HEK293T (cell line): ENCODE measurements at regions not wholly inside any gene's neighbourhood (a gene's known extent, or its start where the extent isn't known, plus 50 kb on each side); places are given as distances from the start of the nearest gene placed in this dataset.
A peak's percentile ranks its signal among the peaks of the same experiment; 100 is the strongest.

ENCODE experiments used
- CTCF ChIA-PET: fragments of 350-600 bp; formaldehyde crosslinking; extraction: SDS; loops from one replicate; lab custom pipeline; 2021; ENCODE audit warnings: antibody characterized with exemption, inconsistent platforms; lab: Yijun Ruan, JAX
- POLR2A ChIA-PET: fragments of 350-600 bp; formaldehyde crosslinking; extraction: SDS; loops from one replicate; lab custom pipeline; 2020; ENCODE audit warnings: antibody characterized with exemption, inconsistent platforms; lab: Yijun Ruan, JAX
- DNase-seq: peaks from one replicate; pipeline ENCODE4 v3.0.0; 2012; ENCODE audit warnings: mixed read lengths; ENCODE audit errors: extremely low spot score
- ARNT ChIP-seq: fragments of 450-650 bp; IDR thresholded peaks from 2 replicates; pipeline ENCODE4 v1.6.1; 2017; ENCODE audit warnings: mild to moderate bottlenecking
- BHLHE40 ChIP-seq: fragments of 450-650 bp; IDR thresholded peaks from 2 replicates; pipeline ENCODE4 v1.6.1; 2016; ENCODE audit warnings: mild to moderate bottlenecking, moderate library complexity, borderline replicate concordance
- CTBP1 ChIP-seq: fragments of 450-650 bp; IDR thresholded peaks from 2 replicates; pipeline ENCODE4 v1.6.1; 2016; ENCODE audit warnings: borderline replicate concordance
- ELF4 ChIP-seq: fragments of 450-650 bp; IDR thresholded peaks from 2 replicates; pipeline ENCODE4 v1.6.1; 2017; ENCODE audit warnings: antibody characterized with exemption
- FOXA1 ChIP-seq: fragments of 450-650 bp; IDR thresholded peaks from 2 replicates; pipeline ENCODE4 v1.6.1; 2016; ENCODE audit warnings: mild to moderate bottlenecking
- FOXK2 ChIP-seq: fragments of 450-650 bp; IDR thresholded peaks from 2 replicates; pipeline ENCODE4 v1.6.1; 2016; ENCODE audit warnings: mild to moderate bottlenecking
- FOXM1 ChIP-seq: fragments of 450-650 bp; IDR thresholded peaks from 2 replicates; pipeline ENCODE4 v1.6.1; 2017; ENCODE audit warnings: mild to moderate bottlenecking, borderline replicate concordance
- HDGF ChIP-seq: fragments of 450-650 bp; IDR thresholded peaks from 2 replicates; pipeline ENCODE4 v1.6.1; 2017; ENCODE audit warnings: antibody characterized with exemption, borderline replicate concordance
- L3MBTL2 ChIP-seq: fragments of 450-650 bp; conservative IDR thresholded peaks from 2 replicates; pipeline ENCODE4 v1.6.1; 2016; ENCODE audit warnings: mild to moderate bottlenecking
- LEF1 ChIP-seq: fragments of 450-650 bp; IDR thresholded peaks from 2 replicates; pipeline ENCODE4 v1.6.1; 2017; ENCODE audit warnings: mild to moderate bottlenecking, borderline replicate concordance
- NFRKB ChIP-seq: fragments of 450-650 bp; IDR thresholded peaks from 2 replicates; pipeline ENCODE4 v1.6.1; 2016; ENCODE audit warnings: mild to moderate bottlenecking, moderate library complexity
- PKNOX1 ChIP-seq: fragments of 450-650 bp; IDR thresholded peaks from 2 replicates; pipeline ENCODE4 v1.6.1; 2016
- SP1 ChIP-seq: fragments of 450-650 bp; IDR thresholded peaks from 2 replicates; pipeline ENCODE4 v1.6.1; 2017
- SUZ12 ChIP-seq: fragments of 450-650 bp; IDR thresholded peaks from 2 replicates; pipeline ENCODE4 v1.6.1; 2016; ENCODE audit warnings: mild to moderate bottlenecking
- TARDBP ChIP-seq: fragments of 450-650 bp; IDR thresholded peaks from 2 replicates; pipeline ENCODE4 v1.6.1; 2016
- ZNF384 ChIP-seq: fragments of 450-650 bp; IDR thresholded peaks from 2 replicates; pipeline ENCODE4 v1.6.1; 2016

GRCh38 chr5:23820765-23821471, 313.5 kb downstream of the PRDM9 start:
- ChIA-PET POLR2A (no interaction called here), CTCF (interaction anchor here (0.6 to 1.2 kb wide), 2 partner anchors 12 to 289 kb away, joined by 3 to 4 read pairs; no protein-coding TSS in a partner anchor)
- peak; percentile 16 for DNase-seq
- TF ChIP-seq PKNOX1 = peak; percentile 20; the same call in 1 of the 2 replicates
- TF ChIP-seq FOXM1 = no peak

DNA sequence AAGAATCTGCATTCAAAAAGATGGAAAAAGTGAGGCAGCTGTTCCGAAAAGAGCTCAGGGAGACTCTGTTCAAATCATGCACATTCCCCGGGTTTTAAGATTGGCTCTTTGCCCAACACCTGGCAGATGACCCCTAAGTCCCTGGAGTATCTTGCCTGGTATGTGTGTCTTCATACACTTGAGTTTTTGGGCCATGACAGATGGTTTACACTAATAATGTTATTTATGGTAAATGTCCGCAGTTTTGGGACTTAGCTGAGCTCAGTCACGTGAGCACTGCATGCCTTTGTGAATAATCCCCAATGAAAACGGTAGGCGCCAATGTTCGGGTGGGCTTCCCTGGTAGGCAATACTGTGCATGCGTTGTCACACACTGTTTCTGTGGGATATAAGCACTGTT, 316.1 kb downstream of the PRDM9 start:
- ChIA-PET POLR2A (no interaction called here), CTCF (no interaction called here)
- TF ChIP-seq FOXA1 (no peak), PKNOX1 (no peak)
- DNase-seq = no peak

DNA sequence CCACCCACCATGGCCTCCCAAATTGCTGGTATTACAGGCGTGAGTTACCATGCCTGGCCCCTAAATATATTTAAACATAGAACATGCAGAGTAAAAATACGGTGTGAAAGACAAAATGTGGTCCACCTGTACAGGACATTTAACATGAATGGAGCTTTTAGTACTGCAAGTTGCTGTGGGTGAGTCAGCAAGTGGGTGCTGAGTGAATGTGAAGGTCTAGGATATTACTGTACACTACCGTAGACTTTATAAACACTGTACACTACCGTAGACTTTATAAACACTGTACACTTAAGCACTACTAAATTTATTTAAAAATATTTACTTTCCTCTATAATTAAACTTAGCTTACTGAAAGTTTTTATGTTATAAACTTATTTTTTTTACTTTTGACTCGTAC, 317.8 kb downstream of the PRDM9 start:
- CTCF ChIA-PET = no interaction called here
- TF ChIP-seq SUZ12 = no peak
- TF ChIP-seq CTBP1 = no peak
- no peak for TF ChIP-seq LEF1
- POLR2A ChIA-PET = no interaction called here
- no peak for DNase-seq

DNA sequence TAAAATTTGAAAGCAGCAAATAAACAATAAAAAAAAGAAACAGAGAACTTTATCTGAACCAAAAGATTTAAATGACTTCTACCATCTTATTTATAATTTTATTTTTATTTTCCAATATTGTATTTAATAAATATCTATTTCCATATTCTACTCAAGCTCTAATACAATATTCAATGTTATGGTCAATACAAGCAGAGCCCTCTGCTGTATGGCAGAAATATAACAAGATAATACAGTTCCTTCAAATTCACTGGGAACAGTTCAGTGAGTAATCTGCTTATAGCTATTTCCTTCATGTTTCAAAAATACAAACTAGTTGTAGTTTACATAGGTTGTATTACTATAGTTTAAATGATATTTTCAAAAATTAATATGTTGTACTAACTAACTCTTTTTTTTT, 332.7 kb downstream of the PRDM9 start:
- no peak for DNase-seq
- TF ChIP-seq NFRKB (no peak), ZNF384 (no peak), HDGF (no peak), SP1 (no peak), LEF1 (no peak), FOXA1 (no peak), SUZ12 (no peak)
- CTCF ChIA-PET = interaction anchor here (0.6 to 0.8 kb wide), 2 partner anchors 20 to 958 kb away, joined by 3 read pairs; no protein-coding TSS in a partner anchor
- POLR2A ChIA-PET = no interaction called here

GRCh38 chr5:23864786-23865185, 357.4 kb downstream of the PRDM9 start:
- ChIA-PET CTCF (no interaction called here), POLR2A (no interaction called here)
- TF ChIP-seq FOXM1 = no peak
- no peak for TF ChIP-seq TARDBP
- TF ChIP-seq ELF4 = no peak
- no peak for TF ChIP-seq NFRKB
- TF ChIP-seq FOXK2 = no peak
- no peak for TF ChIP-seq L3MBTL2
- no peak for TF ChIP-seq HDGF
- no peak for TF ChIP-seq SUZ12
- no peak for TF ChIP-seq ARNT
- TF ChIP-seq SP1 = no peak
- TF ChIP-seq BHLHE40 = no peak
- TF ChIP-seq LEF1 = no peak
- TF ChIP-seq PKNOX1 = no peak
- no peak for TF ChIP-seq ZNF384
- no peak for TF ChIP-seq FOXA1
- TF ChIP-seq CTBP1 = no peak
- no peak for DNase-seq

DNA sequence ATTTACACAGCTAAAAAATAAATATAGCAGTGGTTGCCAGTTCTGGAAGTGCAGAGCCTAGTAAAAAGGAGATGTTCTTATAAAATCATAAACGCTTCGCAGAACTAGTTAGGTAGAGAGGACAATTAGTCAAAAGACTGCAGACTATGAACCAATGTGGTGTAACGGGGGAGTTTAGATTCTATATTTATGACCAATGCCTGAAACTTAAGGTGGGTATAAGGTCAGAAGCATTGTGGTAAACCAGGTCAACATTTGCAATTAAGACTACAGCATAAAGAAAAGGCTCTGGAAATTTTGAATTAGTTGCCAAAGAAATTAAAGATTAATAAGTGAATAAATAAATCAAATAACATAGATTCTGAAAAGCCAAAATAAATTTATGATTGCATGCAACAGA, 370.4 kb downstream of the PRDM9 start:
- ChIA-PET CTCF (no interaction called here), POLR2A (no interaction called here)
- no peak for DNase-seq
- no peak for TF ChIP-seq L3MBTL2
- TF ChIP-seq SP1 = no peak
- TF ChIP-seq BHLHE40 = no peak
- TF ChIP-seq FOXM1 = no peak
- TF ChIP-seq FOXA1 = no peak

DNA sequence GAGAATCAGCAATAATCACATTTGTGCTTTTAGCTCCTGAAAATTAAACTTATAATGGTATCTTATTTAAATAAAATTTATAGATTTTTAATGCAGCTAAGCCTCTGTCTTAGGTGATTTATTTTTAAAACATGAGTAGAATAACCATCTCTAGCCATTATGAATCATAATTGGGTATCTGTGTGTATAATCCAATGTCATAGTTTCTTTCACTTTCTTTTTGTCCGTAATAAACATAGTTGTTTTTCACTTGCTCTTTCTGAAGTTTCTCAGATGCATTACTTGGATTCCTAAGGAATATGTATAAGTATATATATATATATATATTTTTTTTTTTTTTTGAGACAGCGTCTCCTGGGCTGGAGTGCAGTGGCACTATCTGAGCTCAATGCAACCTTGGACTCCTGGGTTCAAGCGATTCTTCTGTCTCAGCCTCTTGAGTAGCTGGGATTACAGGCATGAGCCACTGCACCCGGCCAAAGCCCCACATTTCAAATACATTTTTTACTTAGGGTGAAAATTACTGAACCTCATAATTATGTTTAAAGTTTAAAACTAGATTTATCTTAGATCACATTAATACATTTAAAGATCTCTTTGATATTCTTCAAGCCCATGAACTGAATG, 377.1 kb downstream of the PRDM9 start:
- ChIA-PET CTCF (no interaction called here), POLR2A (no interaction called here)
- no peak for TF ChIP-seq BHLHE40
- TF ChIP-seq L3MBTL2 = no peak
- no peak for TF ChIP-seq NFRKB
- TF ChIP-seq ELF4 = no peak
- TF ChIP-seq ARNT = no peak
- TF ChIP-seq HDGF = no peak
- no peak for TF ChIP-seq TARDBP
- no peak for TF ChIP-seq SUZ12
- TF ChIP-seq FOXK2 = no peak
- TF ChIP-seq SP1 = no peak
- no peak for TF ChIP-seq LEF1
- TF ChIP-seq CTBP1 = no peak
- TF ChIP-seq FOXM1 = no peak
- DNase-seq = no peak
